ENCODE measurements at regions not wholly inside any gene's neighbourhood (a gene's known extent, or its start where the extent isn't known, plus 50 kb on each side); places are given as distances from the start of the nearest gene placed in this dataset.
"Not testable (repeated sequence)": the region's sequence is repeated elsewhere in the genome, so short reads cannot be mapped to it uniquely, and the experiment has no call there.

GRCh38 chr17:71201639-71202038 lies 919.2 kb upstream of the SOX9 start:
- H3K9me3 ChIP-seq = no peaks in the 10 kb centered on the region
- H3K4me1 ChIP-seq (ENCODE audit: control insufficient read depth in 1 of 2, insufficient read depth in 1 of 2, low read depth in 1 of 2, low read length in 1 of 2) = no peaks in the 10 kb centered on the region
- no peaks in the 10 kb centered on the region for H3K36me3 ChIP-seq
- no peaks in the 10 kb centered on the region for H3K27me3 ChIP-seq
- H3K27ac ChIP-seq = no peak overlapping the region
- TF ChIP-seq CTCF (IDR thresholded peaks at IDR 0.05) = no peak
- H3K4me3 ChIP-seq (ENCODE audit: low read depth in 1 of 2, low read length in 1 of 2) = no peak overlapping the region

- Histone ChIP-seq H3K9me3 (no peaks in the 10 kb centered on the region), H3K27ac (no peak overlapping the region), H3K4me3 (ENCODE audit: low read depth in 1 of 2, low read length in 1 of 2) (no peak overlapping the region), H3K4me1 (ENCODE audit: control insufficient read depth in 1 of 2, insufficient read depth in 1 of 2, low read depth in 1 of 2, low read length in 1 of 2) (no peaks in the 10 kb centered on the region), H3K36me3 (no peaks in the 10 kb centered on the region), H3K27me3 (no peaks in the 10 kb centered on the region)
- no peak for TF ChIP-seq CTCF (IDR thresholded peaks at IDR 0.05)
Observed at GRCh38 chr17:71202449-71202848, 918.4 kb upstream of the SOX9 start.

GRCh38 chr17:71203953-71204352 lies 916.9 kb upstream of the SOX9 start:
- H3K27me3 ChIP-seq = no peaks in the 10 kb centered on the region

GRCh38 chr17:71205951-71206350 lies 914.9 kb upstream of the SOX9 start:
- not testable (repeated sequence) for H3K4me3 ChIP-seq (ENCODE audit: low read depth in 1 of 2, low read length in 1 of 2); H3K36me3 ChIP-seq; H3K27me3 ChIP-seq; H3K4me1 ChIP-seq (ENCODE audit: control insufficient read depth in 1 of 2, insufficient read depth in 1 of 2, low read depth in 1 of 2, low read length in 1 of 2); H3K9me3 ChIP-seq; H3K27ac ChIP-seq

More at GRCh38 chr17:71203953-71204352, 916.9 kb upstream of the SOX9 start:
- Histone ChIP-seq H3K36me3 (no peaks in the 10 kb centered on the region), H3K4me1 (ENCODE audit: control insufficient read depth in 1 of 2, insufficient read depth in 1 of 2, low read depth in 1 of 2, low read length in 1 of 2) (no peaks in the 10 kb centered on the region), H3K27ac (no peak overlapping the region), H3K4me3 (ENCODE audit: low read depth in 1 of 2, low read length in 1 of 2) (no peak overlapping the region), H3K9me3 (no peaks in the 10 kb centered on the region)
- no peak for TF ChIP-seq CTCF (IDR thresholded peaks at IDR 0.05)

GRCh38 chr17:71208111-71208704 lies 912.6 kb upstream of the SOX9 start:
- Histone ChIP-seq H3K4me1 (ENCODE audit: control insufficient read depth in 1 of 2, insufficient read depth in 1 of 2, low read depth in 1 of 2, low read length in 1 of 2) (no peaks in the 10 kb centered on the region), H3K27ac (no peak overlapping the region), H3K4me3 (ENCODE audit: low read depth in 1 of 2, low read length in 1 of 2) (no peak overlapping the region), H3K36me3 (no peaks in the 10 kb centered on the region), H3K9me3 (no peaks in the 10 kb centered on the region), H3K27me3 (no peaks in the 10 kb centered on the region)
- no peak for TF ChIP-seq CTCF (IDR thresholded peaks at IDR 0.05)

- no peak overlapping the region for H3K27ac ChIP-seq
- no peaks in the 10 kb centered on the region for H3K4me1 ChIP-seq (ENCODE audit: control insufficient read depth in 1 of 2, insufficient read depth in 1 of 2, low read depth in 1 of 2, low read length in 1 of 2)
- no peak for TF ChIP-seq CTCF (IDR thresholded peaks at IDR 0.05)
- no peaks in the 10 kb centered on the region for H3K27me3 ChIP-seq
- no peaks in the 10 kb centered on the region for H3K9me3 ChIP-seq
- H3K4me3 ChIP-seq (ENCODE audit: low read depth in 1 of 2, low read length in 1 of 2) = no peak overlapping the region
- H3K36me3 ChIP-seq = no peaks in the 10 kb centered on the region
Observed at GRCh38 chr17:71213936-71214335, 906.9 kb upstream of the SOX9 start.
